Inflammatory macrophage (primary cell): ENCODE measurements at regions not wholly inside any gene's neighbourhood (a gene's known extent, or its start where the extent isn't known, plus 50 kb on each side); places are given as distances from the start of the nearest gene placed in this dataset.
A peak's percentile ranks its signal among the peaks of the same experiment; 100 is the strongest.
"Not testable (repeated sequence)": the region's sequence is repeated elsewhere in the genome, so short reads cannot be mapped to it uniquely, and the experiment has no call there.

ENCODE experiments used
- DNase-seq, 2 donors: peaks; one replicate each; pipeline ENCODE4 v3.0.0-alpha.2; 2020 to 2022

- peak; percentile 38 to 54 for DNase-seq
Observed at GRCh38 chr6:43884652-43885022, 114.6 kb downstream of the VEGFA start.

DNA sequence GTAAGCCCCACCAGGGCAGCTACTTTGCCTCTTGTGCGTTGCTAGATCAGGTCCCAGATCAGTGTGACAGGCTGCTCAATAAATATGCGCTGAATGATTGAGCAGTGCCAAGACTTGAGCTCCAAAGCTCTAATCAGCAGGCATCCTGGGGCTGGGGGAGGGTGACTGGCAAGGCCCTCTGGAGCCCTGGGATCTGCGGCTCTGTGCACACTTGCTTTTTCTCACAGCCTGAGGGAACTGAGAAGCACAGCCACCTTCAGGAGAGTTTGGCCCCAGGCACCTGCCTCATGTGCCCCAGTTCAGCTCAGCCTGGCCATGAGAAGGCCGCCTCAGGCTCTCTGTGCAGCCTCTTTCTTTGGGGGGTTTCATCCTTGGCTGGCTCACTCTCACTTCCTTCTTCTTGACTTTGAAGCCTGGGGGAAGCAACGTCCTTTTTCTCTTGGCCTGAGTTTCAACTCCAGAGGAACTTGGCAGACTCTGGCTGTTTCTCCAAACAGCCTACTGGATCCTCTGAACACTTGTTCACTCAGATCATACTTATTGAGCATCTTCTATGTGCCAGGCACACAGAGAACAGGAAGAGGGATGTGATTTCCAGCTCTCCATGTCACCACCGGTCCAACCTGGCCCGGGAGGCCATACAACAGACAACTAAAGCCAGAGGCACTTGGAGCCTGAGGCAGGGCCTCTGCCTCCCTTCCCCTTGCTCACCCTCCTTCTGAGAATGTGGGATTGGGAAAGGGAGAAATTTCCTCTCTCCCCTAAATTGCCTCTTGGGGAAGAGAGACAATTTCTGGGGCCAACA, 114.0 kb downstream of the VEGFA start:
- peak; percentile 77 to 80 for DNase-seq

DNA sequence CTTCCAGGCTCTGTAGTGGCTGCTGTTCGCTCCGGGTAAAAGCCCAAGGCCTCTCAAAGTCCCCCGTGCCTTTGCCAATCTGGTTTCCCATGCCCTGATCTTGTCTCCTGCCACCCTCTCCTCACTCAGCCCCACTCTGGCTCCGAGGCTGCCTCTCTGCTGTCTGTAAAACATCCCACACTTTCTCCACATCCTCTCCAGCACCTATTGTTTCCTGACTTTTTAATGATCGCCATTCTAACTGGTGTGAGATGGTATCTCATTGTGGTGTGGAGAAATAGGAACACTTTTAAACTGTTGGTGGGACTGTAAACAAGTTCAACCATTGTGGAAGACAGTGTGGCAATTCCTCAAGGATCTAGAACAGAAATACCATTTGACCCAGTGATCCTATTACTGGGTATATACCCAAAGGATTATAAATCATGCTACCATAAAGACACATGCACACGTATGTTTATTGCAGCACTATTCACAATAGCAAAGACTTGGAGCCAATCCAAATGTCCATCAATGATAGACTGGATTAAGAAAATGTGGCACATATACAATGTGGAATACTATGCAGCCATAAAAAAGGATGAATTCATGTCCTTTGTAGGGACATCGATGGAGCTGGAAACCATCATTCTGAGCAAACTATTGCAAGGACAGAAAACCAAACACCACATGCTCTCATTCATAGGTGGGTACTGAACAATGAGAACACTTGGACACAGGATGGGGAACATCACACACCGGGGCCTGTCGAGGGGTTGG, 112.9 kb downstream of the VEGFA start:
- DNase-seq, result not testable (repeated sequence)

DNA sequence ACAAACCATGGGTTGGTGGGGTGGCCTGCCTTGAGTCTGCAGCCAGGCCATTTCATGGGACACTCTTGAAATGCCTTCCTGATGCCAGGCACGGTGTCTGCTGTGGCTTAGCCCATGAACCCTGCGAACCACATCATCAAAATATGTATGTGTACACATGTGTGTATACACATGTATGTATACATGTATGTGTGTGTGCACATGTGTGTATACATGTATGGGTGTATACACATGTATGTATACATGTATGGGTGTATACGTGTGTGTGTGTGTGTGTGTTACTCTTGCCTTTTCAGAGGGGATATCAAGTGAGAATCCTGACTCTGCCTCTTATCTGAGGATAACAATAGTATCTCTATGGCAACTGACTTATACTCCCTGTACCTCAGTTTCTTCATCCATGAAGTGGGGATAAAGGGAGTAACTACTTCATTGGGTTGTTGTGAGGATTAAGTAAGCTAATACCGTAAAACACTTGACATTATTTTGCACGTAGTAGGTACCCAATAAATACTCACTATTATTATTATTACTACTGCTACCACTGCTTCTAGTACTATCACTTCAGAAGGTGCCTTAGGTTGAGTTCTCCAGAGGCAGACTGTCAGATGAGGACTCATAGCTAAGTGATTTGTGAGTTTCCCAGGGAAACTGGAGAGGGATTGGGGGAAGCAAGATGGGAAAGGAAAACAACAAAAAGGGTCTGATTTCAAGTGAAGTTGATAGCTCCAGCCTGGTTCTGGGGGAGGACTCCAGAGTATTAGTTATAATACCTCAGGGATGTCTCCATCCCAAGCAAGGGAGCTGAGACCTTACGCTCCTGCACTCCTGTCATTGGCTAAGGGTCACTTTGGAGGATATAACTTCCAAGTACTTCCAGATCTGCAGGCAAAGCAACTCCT, 110.5 kb downstream of the VEGFA start:
- DNase-seq, result no peak

GRCh38 chr6:43879722-43880121, 109.7 kb downstream of the VEGFA start:
- no peak for DNase-seq

GRCh38 chr6:43878823-43879495, 108.9 kb downstream of the VEGFA start:
- DNase-seq, result no peak

DNA sequence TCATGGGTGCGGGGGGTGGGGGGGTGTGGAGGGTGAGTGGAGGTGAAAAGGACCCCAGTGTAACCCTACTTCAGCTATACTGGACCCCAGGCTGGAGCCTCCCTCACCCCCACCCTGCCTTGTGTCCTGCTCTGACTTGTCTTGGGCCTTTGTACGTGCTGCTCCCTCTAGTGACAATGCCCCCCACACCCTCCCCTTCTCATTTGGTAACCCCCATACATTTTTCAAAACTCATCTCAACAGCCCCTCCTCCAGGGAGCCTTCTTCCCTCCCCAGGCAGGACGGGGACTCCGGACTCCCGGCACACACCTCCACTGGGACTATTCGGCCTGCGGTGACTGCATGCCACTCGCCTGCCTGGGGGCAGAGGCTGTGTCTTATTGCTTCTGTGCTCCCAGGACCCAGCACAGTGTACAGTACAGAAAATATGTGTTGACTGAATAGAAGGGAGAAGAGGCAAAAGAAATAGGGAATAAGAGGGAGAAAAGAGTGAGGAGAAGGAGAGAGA, 108.2 kb downstream of the VEGFA start:
- no peak for DNase-seq

DNA sequence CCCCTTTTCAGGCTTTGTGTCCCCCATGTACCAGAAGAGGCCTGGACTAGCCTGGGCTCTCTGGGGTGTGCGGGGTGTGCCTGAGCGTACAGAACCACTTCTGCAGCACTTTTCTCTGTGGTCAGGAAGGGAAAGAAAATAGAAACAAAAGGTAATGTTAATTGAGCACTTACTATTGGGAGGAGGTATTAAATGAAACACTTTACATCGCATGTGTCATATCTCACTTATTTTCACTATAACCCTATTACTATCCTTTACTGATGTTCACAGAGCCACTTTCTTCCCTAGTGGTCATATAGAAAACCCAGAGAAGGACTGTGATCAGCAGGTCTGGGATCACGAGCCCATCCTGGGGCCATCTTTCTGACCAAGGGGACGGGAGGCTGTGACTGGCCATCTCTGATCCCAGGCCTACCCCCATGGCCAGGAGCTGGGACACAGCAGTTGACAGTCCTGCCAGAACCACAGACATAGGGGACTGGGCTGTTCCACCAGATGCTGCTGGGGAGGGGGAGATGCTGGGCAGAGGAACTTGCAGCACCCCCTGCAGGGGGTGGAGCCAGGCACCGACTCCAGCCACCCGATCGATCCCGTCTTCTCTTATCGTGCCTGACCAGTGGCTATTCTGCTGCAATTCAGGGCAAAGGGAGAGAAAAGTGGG, 107.6 kb downstream of the VEGFA start:
- DNase-seq, result no peak

DNA sequence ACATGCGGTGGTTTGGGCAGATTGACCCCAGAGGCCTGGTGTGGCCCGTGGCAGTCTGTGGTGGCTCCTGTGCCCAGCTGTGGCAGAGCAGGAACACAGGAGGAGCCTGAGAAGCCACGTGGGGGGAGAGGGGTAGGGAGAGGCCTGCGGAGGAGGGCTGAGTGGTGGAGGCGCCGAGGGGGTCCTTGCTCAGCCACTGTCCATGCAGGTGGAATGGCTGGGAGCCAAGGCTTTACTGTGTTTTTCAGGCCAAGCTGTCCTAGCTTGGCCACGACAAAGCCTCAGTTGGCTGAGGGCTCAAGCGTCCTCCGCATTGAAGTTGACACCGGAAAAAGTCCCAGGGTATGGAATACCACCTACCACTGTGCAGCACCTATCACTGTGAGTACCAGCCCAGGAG, 107.0 kb downstream of the VEGFA start:
- DNase-seq, result no peak

DNA sequence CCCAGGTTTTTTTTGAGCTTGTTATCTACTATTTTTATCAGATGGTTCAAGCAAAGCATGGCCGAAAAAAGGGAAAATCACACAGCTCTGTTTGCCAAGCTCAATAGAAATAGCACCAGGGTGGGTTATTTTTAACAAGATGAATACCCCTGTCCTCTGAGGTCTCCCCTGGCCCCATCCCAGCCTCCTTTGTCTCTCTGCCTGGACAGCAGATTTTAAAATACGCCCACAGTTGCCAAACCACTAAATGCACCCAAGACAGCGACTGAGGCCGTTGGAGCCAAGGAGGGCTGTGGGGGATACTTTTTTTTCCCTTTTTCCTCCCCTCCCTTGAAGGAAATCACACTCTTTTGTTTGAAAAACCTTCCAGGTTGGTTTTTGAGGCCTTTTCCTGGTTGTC, 106.6 kb downstream of the VEGFA start:
- no peak for DNase-seq

- no peak for DNase-seq
Observed at GRCh38 chr6:43875849-43876572, 106.0 kb downstream of the VEGFA start.

GRCh38 chr6:43874814-43875590, 105.0 kb downstream of the VEGFA start:
- no peak for DNase-seq

- no peak for DNase-seq
Observed at GRCh38 chr6:43873806-43874714, 104.0 kb downstream of the VEGFA start.

DNA sequence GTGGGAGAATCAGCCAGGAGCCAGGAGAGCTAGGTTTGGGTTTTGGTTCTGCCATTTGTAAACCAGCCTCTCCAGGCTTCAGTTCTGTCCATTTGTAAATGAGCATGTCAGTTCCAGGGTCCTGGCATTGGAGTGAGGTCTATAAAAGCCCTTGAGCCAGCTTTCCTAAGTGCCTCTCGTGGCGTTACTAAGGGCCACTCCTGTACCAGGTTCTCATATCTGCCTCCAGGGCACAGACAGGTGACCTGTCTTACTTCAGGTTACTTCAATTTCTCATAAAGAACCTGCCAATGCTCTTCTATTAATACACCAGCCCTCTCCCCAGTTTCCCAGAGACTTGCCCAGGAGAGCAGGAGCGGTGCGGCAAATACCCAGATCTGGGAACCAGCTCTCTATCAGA, 101.9 kb downstream of the VEGFA start:
- DNase-seq, result no peak

GRCh38 chr6:43871284-43871683, 101.3 kb downstream of the VEGFA start:
- no peak for DNase-seq

DNA sequence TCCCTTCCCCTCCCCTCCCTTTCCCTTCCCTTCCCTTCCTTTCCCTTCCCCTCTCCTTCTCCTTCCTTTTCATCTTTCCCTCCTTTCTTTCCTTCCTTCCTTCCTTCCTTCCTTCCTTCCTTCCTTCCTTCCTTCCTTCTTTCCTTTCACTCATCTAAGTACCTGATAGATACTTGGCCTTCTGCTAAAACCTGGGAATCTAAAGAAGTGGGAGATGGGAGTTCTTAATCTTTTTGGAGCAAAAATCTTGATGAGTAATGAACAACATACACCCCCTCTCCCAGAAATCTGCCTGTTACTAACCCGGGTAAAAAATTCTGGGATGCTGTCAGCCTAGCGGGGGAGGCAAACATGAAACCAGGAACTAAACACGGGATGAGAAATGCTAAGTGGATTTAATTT, 100.7 kb downstream of the VEGFA start:
- no peak for DNase-seq

- DNase-seq, result no peak
Observed at GRCh38 chr6:43869792-43870659, 100.0 kb downstream of the VEGFA start.
